NCI-H1930 (cell line): ENCODE measurements at regions not wholly inside any gene's neighbourhood (a gene's known extent, or its start where the extent isn't known, plus 50 kb on each side); places are given as distances from the start of the nearest gene placed in this dataset.

ENCODE experiments used
- DNase-seq, 2 experiments: peaks; one replicate each; lab custom pipeline; 2025; lab: John Stamatoyannopoulos, UW

GRCh38 chr2:134122610-134123009, 131.3 kb upstream of the MGAT5 start:
- no peak for DNase-seq

- no peak for DNase-seq
These were observed 130.5 kb upstream of the MGAT5 start for GRCh38 chr2:134123332-134123731.

- DNase-seq, result peak in 1 of 2 experiments; percentile 20
These were observed 129.7 kb upstream of the MGAT5 start for GRCh38 chr2:134124047-134124753.

GRCh38 chr2:134127496-134127895, 126.4 kb upstream of the MGAT5 start:
- no peak for DNase-seq

- DNase-seq, result no peak
These were observed 125.1 kb upstream of the MGAT5 start for GRCh38 chr2:134128746-134129145.

GRCh38 chr2:134129900-134130537, 123.9 kb upstream of the MGAT5 start:
- no peak for DNase-seq

- DNase-seq, result no peak
These were observed 122.0 kb upstream of the MGAT5 start for GRCh38 chr2:134131681-134132489.

GRCh38 chr2:134132490-134132857, 121.4 kb upstream of the MGAT5 start:
- no peak for DNase-seq

GRCh38 chr2:134133622-134134312, 120.1 kb upstream of the MGAT5 start:
- DNase-seq, result no peak

- no peak for DNase-seq
These were observed 119.6 kb upstream of the MGAT5 start for GRCh38 chr2:134134313-134134706.

- DNase-seq, result no peak
These were observed 119.0 kb upstream of the MGAT5 start for GRCh38 chr2:134134827-134135226.

- no peak for DNase-seq
These were observed 118.1 kb upstream of the MGAT5 start for GRCh38 chr2:134135793-134136192.

GRCh38 chr2:134136731-134137130, 117.1 kb upstream of the MGAT5 start:
- DNase-seq, result no peak

GRCh38 chr2:134137182-134137611, 116.7 kb upstream of the MGAT5 start:
- no peak for DNase-seq

GRCh38 chr2:134138115-134138514, 115.8 kb upstream of the MGAT5 start:
- DNase-seq, result no peak

GRCh38 chr2:134139611-134140010, 114.3 kb upstream of the MGAT5 start:
- DNase-seq, result no peak

GRCh38 chr2:134140251-134140661, 113.6 kb upstream of the MGAT5 start:
- DNase-seq, result no peak

- no peak for DNase-seq
These were observed 112.1 kb upstream of the MGAT5 start for GRCh38 chr2:134141598-134142340.

- no peak for DNase-seq
These were observed 111.5 kb upstream of the MGAT5 start for GRCh38 chr2:134142341-134142738.

GRCh38 chr2:134142903-134143302, 111.0 kb upstream of the MGAT5 start:
- DNase-seq, result no peak

- DNase-seq, result no peak
These were observed 110.3 kb upstream of the MGAT5 start for GRCh38 chr2:134143568-134143967.
